PC-9 (cell line): ENCODE measurements at regions not wholly inside any gene's neighbourhood (a gene's known extent, or its start where the extent isn't known, plus 50 kb on each side); places are given as distances from the start of the nearest gene placed in this dataset.

Experiments used
- EZH2 ChIP-seq: fragments of 200-600 bp; sonication (generic); IDR thresholded peaks from 2 replicates; pipeline ENCODE4 v1.8.0; 2017; ENCODE audit warnings: antibody characterized with exemption, low read depth
- TF ChIP-seq, protein P1 (sequence below): fragments of 200-600 bp; sonication (generic); conservative IDR thresholded peaks from 2 replicates; pipeline ENCODE4 v1.6.1; 2017; ENCODE audit warnings: mixed run types, antibody characterized with exemption, mild to moderate bottlenecking, moderate library complexity

DNA sequence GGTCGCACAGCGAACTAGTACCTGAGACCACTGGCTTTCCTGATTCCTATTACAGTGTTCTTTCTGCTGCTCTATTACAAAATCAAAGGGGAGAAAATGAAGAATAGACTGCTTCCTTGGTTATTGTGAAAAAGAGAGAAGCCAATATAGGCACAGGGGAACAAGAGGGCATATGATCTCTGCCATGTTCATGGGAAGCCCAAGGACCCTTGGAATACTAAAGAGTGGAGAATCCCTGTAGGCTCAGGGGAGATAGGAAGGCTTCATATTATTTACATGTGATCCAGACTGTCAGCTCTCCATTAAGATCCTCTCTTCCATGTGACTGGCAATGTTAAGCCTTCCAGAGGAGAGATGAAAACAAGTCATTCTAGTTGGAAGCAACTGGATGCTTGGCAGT, 135.7 kb upstream of the MYCN start:
- TF ChIP-seq, protein P1, sequence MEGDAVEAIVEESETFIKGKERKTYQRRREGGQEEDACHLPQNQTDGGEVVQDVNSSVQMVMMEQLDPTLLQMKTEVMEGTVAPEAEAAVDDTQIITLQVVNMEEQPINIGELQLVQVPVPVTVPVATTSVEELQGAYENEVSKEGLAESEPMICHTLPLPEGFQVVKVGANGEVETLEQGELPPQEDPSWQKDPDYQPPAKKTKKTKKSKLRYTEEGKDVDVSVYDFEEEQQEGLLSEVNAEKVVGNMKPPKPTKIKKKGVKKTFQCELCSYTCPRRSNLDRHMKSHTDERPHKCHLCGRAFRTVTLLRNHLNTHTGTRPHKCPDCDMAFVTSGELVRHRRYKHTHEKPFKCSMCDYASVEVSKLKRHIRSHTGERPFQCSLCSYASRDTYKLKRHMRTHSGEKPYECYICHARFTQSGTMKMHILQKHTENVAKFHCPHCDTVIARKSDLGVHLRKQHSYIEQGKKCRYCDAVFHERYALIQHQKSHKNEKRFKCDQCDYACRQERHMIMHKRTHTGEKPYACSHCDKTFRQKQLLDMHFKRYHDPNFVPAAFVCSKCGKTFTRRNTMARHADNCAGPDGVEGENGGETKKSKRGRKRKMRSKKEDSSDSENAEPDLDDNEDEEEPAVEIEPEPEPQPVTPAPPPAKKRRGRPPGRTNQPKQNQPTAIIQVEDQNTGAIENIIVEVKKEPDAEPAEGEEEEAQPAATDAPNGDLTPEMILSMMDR, result no peak
- no peak for TF ChIP-seq EZH2
